Kidney epithelial cell (primary cell): ENCODE measurements at regions not wholly inside any gene's neighbourhood (a gene's known extent, or its start where the extent isn't known, plus 50 kb on each side); places are given as distances from the start of the nearest gene placed in this dataset.

ENCODE experiments used
- DNase-seq: peaks from one replicate; pipeline ENCODE4 v3.0.0-alpha.2; 2010; ENCODE audit warnings: low read depth
- H3K27me3 ChIP-seq: 2 replicates; pipeline ENCODE4 v1.6.0; 2011; ENCODE audit warnings: low read length; ENCODE audit not compliant: control insufficient read depth, insufficient read depth
- H3K36me3 ChIP-seq: 2 replicates; pipeline ENCODE4 v1.5.1; 2011; ENCODE audit warnings: low read length; ENCODE audit not compliant: control insufficient read depth, insufficient read depth
- H3K4me3 ChIP-seq: 2 replicates; pipeline ENCODE4 v1.5.1; 2011; ENCODE audit warnings: low read depth, mild to moderate bottlenecking, control low read depth, low read length
- TF ChIP-seq, protein P1 (sequence below): IDR thresholded peaks from 2 replicates; pipeline ENCODE4 v1.5.1; 2011; ENCODE audit warnings: mild to moderate bottlenecking, moderate library complexity, low read length, control low read depth, inconsistent platforms; ENCODE audit not compliant: insufficient read depth, poor library complexity, severe bottlenecking

DNA sequence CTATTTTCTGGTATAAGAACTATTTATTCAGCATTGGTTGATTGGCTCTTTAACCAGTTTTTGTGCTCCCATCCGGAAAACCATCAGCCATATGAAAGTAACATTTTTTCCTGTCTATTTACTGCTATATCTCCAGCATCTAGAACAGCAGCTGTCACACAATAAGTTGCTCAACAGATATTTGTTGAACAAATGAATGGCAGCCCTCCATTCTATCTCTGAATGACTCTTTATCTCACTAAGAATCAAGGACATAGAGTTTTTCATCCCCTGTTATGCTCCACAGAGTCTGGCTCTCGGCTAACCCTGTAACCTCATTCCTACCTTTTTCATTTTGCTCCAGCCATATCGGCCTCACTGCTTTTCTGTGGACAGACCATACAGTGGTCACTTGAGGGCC is 145.5 kb downstream of the SLITRK6 start:
- Histone ChIP-seq H3K4me3 (no peak overlapping the region), H3K27me3 (no peaks in the 10 kb centered on the region), H3K36me3 (no peaks in the 10 kb centered on the region)
- TF ChIP-seq, protein P1, sequence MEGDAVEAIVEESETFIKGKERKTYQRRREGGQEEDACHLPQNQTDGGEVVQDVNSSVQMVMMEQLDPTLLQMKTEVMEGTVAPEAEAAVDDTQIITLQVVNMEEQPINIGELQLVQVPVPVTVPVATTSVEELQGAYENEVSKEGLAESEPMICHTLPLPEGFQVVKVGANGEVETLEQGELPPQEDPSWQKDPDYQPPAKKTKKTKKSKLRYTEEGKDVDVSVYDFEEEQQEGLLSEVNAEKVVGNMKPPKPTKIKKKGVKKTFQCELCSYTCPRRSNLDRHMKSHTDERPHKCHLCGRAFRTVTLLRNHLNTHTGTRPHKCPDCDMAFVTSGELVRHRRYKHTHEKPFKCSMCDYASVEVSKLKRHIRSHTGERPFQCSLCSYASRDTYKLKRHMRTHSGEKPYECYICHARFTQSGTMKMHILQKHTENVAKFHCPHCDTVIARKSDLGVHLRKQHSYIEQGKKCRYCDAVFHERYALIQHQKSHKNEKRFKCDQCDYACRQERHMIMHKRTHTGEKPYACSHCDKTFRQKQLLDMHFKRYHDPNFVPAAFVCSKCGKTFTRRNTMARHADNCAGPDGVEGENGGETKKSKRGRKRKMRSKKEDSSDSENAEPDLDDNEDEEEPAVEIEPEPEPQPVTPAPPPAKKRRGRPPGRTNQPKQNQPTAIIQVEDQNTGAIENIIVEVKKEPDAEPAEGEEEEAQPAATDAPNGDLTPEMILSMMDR: no peak
- no peak for DNase-seq

DNA sequence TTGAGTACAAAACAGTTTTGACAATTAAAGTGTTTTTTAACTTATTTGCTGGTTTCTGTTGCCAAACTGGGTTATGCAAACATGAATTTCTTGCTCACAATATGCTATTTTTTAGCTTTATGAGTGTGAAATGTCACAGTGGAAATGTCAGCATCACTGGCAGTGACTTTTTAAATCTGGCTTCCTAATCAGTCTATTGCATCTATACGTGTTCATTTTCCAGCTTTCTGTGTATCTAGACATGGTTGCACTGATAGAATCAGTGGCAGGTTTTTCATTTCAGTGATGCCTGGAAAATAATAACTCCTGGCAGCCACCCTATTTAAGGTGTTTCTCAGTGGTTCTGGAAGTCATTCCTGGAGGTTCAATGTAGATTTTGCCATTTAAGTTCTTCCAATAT is 146.7 kb downstream of the SLITRK6 start:
- no peak for DNase-seq
- H3K4me3 ChIP-seq: no peak overlapping the region
- no peaks in the 10 kb centered on the region for H3K27me3 ChIP-seq
- TF ChIP-seq, protein P1: no peak
- no peaks in the 10 kb centered on the region for H3K36me3 ChIP-seq

DNA sequence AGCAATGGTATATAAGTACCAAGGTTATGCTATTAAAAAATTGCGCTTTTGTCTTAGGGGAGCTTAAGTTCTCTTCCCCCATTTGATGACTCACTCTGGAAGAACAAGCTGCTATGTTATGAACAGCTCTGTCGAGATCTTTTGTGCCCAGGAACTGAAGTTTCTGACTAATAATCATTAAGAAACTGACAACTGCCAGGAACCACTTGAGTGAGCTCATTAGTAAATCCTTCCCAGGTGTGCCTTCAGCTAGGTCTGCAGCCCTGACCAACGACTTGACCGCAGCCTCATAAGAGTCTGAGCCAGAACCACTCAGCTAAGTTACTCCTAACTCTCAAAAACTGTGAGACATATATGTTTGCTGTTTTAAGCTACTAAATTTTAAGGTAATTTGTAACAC is 147.8 kb downstream of the SLITRK6 start:
- TF ChIP-seq, protein P1: no peak
- DNase-seq: no peak
- Histone ChIP-seq H3K27me3 (no peaks in the 10 kb centered on the region), H3K36me3 (no peaks in the 10 kb centered on the region), H3K4me3 (no peak overlapping the region)

DNA sequence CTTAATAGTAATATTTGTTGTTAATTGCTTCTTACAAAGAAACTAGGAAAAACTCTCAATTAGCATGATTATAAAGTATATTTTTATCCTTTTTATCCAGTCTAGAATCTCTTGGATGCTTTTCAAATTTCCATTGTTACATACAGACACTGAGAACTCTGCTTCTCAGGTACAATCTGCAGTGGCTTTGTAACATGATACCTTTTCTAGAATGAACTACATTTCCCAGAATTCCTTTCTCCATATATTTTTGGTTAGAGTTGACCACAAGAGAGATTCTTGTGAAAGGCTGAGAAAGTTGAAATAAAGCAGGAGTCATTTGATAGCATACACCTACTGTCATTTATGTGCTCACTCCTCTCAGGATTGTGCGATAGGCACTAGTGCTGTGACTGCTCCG is 148.6 kb downstream of the SLITRK6 start:
- Histone ChIP-seq H3K27me3 (no peaks in the 10 kb centered on the region), H3K36me3 (no peaks in the 10 kb centered on the region), H3K4me3 (no peak overlapping the region)
- TF ChIP-seq, protein P1: no peak
- DNase-seq: no peak

DNA sequence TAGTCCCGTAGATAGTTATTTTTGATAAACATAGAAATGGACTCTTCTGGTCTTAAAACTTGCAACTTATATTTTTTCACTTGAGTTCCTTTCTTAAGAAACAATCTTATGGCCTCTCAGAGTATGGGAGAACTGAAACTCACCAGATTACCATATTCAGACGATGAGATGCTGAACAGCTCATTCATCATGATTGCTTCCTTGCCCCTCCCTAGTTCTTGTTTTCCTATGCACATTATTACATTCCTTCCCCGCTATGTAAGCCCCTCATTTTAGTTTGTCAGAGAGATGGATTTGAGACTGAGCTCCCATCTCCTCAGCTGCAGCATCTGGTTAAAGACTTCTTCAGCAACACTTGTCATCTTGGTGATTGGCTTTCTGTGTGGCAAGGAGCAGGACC is 158.5 kb downstream of the SLITRK6 start:
- DNase-seq: no peak
- H3K27me3 ChIP-seq: no peaks in the 10 kb centered on the region
- H3K4me3 ChIP-seq: no peak overlapping the region
- H3K36me3 ChIP-seq: no peaks in the 10 kb centered on the region
- TF ChIP-seq, protein P1: no peak

DNA sequence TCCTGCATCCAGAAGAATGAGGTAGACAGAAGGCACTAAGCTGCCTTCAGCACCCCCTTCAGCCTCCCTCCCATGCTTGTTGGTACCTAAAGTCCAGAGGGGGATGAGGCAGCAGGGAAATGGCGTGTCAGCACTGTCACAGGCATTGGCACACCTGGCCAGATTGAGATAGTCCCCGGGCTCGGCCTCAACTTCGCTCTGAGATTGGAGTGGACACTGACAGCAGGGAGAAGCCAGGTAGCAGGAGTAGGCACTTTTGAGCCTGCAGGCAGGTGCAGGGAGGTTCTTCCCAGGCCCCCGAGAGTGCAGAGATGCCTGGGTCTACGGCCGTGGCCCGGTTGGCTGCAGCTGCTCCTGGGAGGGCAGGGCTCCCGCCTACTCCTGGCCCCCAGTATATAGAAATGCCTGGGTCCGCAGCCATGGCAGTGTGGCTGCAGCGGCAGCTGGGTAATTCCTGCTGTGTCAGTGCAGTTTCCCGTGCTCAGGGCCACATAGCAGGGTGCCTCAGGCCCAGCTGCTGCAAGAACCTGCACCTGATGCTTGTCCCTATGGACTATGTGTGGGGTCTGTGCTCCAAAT is 160.3 kb downstream of the SLITRK6 start:
- Histone ChIP-seq H3K36me3 (no peaks in the 10 kb centered on the region), H3K27me3 (no peaks in the 10 kb centered on the region), H3K4me3 (no peak overlapping the region)
- DNase-seq: no peak
- TF ChIP-seq, protein P1: no peak
